IMR-90 (cell line): ENCODE measurements at regions not wholly inside any gene's neighbourhood (a gene's known extent, or its start where the extent isn't known, plus 50 kb on each side); places are given as distances from the start of the nearest gene placed in this dataset.

Experiments
- ATAC-seq: fragments of 200-7000 bp; cut with Tn5 transposase; 2 replicates; pipeline ENCODE4 v1.9.1; 2020; ENCODE audit warnings: low read depth, mild to moderate bottlenecking, moderate library complexity
- BruUV-seq: library from RNA; stranded (reverse); fragments of 400-500 nt; replicated peaks from 2 replicates; lab custom pipeline; 2021; lab: Mats Ljungman, UMichigan
- CTCF ChIA-PET: fragments of 300-600 bp; formaldehyde crosslinking; extraction: SDS; loops from one replicate; lab custom pipeline; 2021; ENCODE audit warnings: antibody characterized with exemption; lab: Yijun Ruan, JAX
- POLR2A ChIA-PET: fragments of 300-600 bp; sonication (Branson Sonifier 250); formaldehyde crosslinking; loops from one replicate; lab custom pipeline; 2022; ENCODE audit warnings: antibody characterized with exemption; ENCODE audit not compliant: unreplicated experiment; lab: Charles Lee
- DNase-seq: peaks from one replicate; pipeline ENCODE4 v3.0.0; 2013
- H2AFZ ChIP-seq: replicated peaks from 2 replicates; pipeline ENCODE3; 2013; ENCODE audit warnings: low read length, mild to moderate bottlenecking; ENCODE audit not compliant: poor library complexity
- H2AK5ac ChIP-seq: 2 replicates; pipeline ENCODE4 v1.6.1; 2013; ENCODE audit warnings: low read depth, low read length, inconsistent platforms
- H2AK9ac ChIP-seq: replicated peaks from 2 replicates; pipeline ENCODE3; 2013; ENCODE audit warnings: mild to moderate bottlenecking, low read depth, low read length, moderate library complexity; ENCODE audit not compliant: poor library complexity
- H2BK120ac ChIP-seq: 2 replicates; pipeline ENCODE4 v1.6.1; 2013; ENCODE audit warnings: low read depth, low read length, inconsistent platforms
- H2BK15ac ChIP-seq: 3 replicates; pipeline ENCODE4 v1.6.1; 2013; ENCODE audit warnings: low read depth, low read length, inconsistent platforms
- H2BK20ac ChIP-seq: 2 replicates; pipeline ENCODE4 v1.6.1; 2013; ENCODE audit warnings: low read depth, mild to moderate bottlenecking, inconsistent platforms, low read length, moderate library complexity
- H2BK5ac ChIP-seq: 2 replicates; pipeline ENCODE4 v1.6.1; 2013; ENCODE audit warnings: mild to moderate bottlenecking, low read depth, low read length, inconsistent platforms; ENCODE audit not compliant: poor library complexity, severe bottlenecking
- H3K14ac ChIP-seq: replicated peaks from 2 replicates; pipeline ENCODE4 v1.6.1; 2013; ENCODE audit warnings: low read depth, low read length, inconsistent platforms
- H3K18ac ChIP-seq: 2 replicates; pipeline ENCODE4 v1.6.1; 2013; ENCODE audit warnings: low read depth, low read length, control low read depth
- H3K23ac ChIP-seq: 2 replicates; pipeline ENCODE4 v1.6.1; 2013; ENCODE audit warnings: low read depth, low read length, inconsistent platforms
- H3K27ac ChIP-seq: 2 replicates; pipeline ENCODE4 v1.5.1; 2013; ENCODE audit warnings: mild to moderate bottlenecking, control low read depth, low read length; ENCODE audit not compliant: insufficient read depth
- H3K27me3 ChIP-seq: 2 replicates; pipeline ENCODE4 v1.6.1; 2013; ENCODE audit warnings: low read length; ENCODE audit not compliant: control insufficient read depth, insufficient read depth
- H3K36me3 ChIP-seq: 2 replicates; pipeline ENCODE4 v1.6.1; 2013; ENCODE audit warnings: low read length, mixed read lengths; ENCODE audit not compliant: control insufficient read depth, insufficient read depth
- H3K4ac ChIP-seq: 2 replicates; pipeline ENCODE4 v1.6.1; 2013; ENCODE audit warnings: low read depth, low read length, inconsistent platforms
- H3K4me1 ChIP-seq: 2 replicates; pipeline ENCODE4 v1.6.1; 2013; ENCODE audit warnings: low read length, mixed read lengths; ENCODE audit not compliant: control insufficient read depth, insufficient read depth
- H3K4me2 ChIP-seq: 2 replicates; pipeline ENCODE4 v1.6.1; 2013; ENCODE audit warnings: low read depth, mild to moderate bottlenecking, control low read depth, low read length, moderate library complexity
- H3K4me3 ChIP-seq: 2 replicates; pipeline ENCODE4 v1.5.1; 2013; ENCODE audit warnings: low read depth, mild to moderate bottlenecking, control low read depth, low read length, moderate library complexity; ENCODE audit not compliant: insufficient read depth
- H3K56ac ChIP-seq: 2 replicates; pipeline ENCODE4 v1.6.1; 2013; ENCODE audit warnings: low read length, inconsistent platforms; ENCODE audit not compliant: insufficient read depth; ENCODE audit errors: extremely low read depth
- H3K79me1 ChIP-seq, 2 experiments: 2 replicates each; pipeline ENCODE4 v1.6.1; 2013; ENCODE audit warnings: low read length in 2 of 2, inconsistent platforms in 1 of 2, low read depth in 1 of 2
- H3K9ac ChIP-seq: 2 replicates; pipeline ENCODE4 v1.6.1; 2013; ENCODE audit warnings: low read depth, low read length, control low read depth
- H3K9me1 ChIP-seq: 2 replicates; pipeline ENCODE4 v1.6.1; 2013; ENCODE audit warnings: low read length, inconsistent platforms; ENCODE audit not compliant: insufficient read depth
- H3K9me3 ChIP-seq: 2 replicates; pipeline ENCODE4 v1.6.1; 2013; ENCODE audit warnings: low read length; ENCODE audit not compliant: control insufficient read depth, insufficient read depth
- H4K20me1 ChIP-seq: 2 replicates; pipeline ENCODE4 v1.6.1; 2013; ENCODE audit warnings: low read length, inconsistent platforms; ENCODE audit not compliant: insufficient read depth
- H4K5ac ChIP-seq: 2 replicates; pipeline ENCODE4 v1.6.1; 2013; ENCODE audit warnings: mild to moderate bottlenecking, low read depth, low read length, control low read depth
- H4K8ac ChIP-seq, 2 experiments: 2 replicates each; pipeline ENCODE4 v1.6.1; 2013; ENCODE audit warnings: low read depth in 2 of 2, low read length in 2 of 2, control low read depth in 1 of 2, inconsistent platforms in 1 of 2
- H4K91ac ChIP-seq: 2 replicates; pipeline ENCODE4 v1.6.1; 2013; ENCODE audit warnings: low read depth, low read length, inconsistent platforms; ENCODE audit not compliant: insufficient read depth
- BHLHE40 ChIP-seq: fragments of 150-350 bp; IDR thresholded peaks from 2 replicates; pipeline ENCODE4 v1.6.1; 2016; ENCODE audit warnings: mild to moderate bottlenecking, low read depth, low read length
- CEBPB ChIP-seq: IDR thresholded peaks from 2 replicates; pipeline ENCODE4 v1.6.1; 2012; ENCODE audit warnings: low read depth, low read length, improper control_type of control experiment
- ELK1 ChIP-seq: fragments of 150-350 bp; IDR thresholded peaks from 2 replicates; pipeline ENCODE4 v1.6.1; 2016; ENCODE audit warnings: low read depth, mild to moderate bottlenecking, low read length, moderate library complexity, borderline replicate concordance
- FOS ChIP-seq: fragments of 150-350 bp; IDR thresholded peaks from 2 replicates; pipeline ENCODE4 v1.6.1; 2016; ENCODE audit warnings: low read depth, low read length
- MAZ ChIP-seq: IDR thresholded peaks from 2 replicates; pipeline ENCODE4 v1.6.1; 2012; ENCODE audit warnings: low read depth, mild to moderate bottlenecking, low read length, improper control_type of control experiment, moderate library complexity, borderline replicate concordance
- NFE2L2 ChIP-seq: fragments of 150-350 bp; IDR thresholded peaks from 2 replicates; pipeline ENCODE4 v1.6.1; 2016; ENCODE audit warnings: low read depth, mild to moderate bottlenecking, low read length
- POLR2A ChIP-seq: IDR thresholded peaks from 2 replicates; pipeline ENCODE4 v1.6.1; 2012; ENCODE audit warnings: mild to moderate bottlenecking, low read depth, low read length
- RAD21 ChIP-seq: IDR thresholded peaks from 2 replicates; pipeline ENCODE4 v1.6.1; 2012; ENCODE audit warnings: low read length, improper control_type of control experiment
- SMC3 ChIP-seq: fragments of 150-350 bp; IDR thresholded peaks from 2 replicates; pipeline ENCODE4 v1.6.1; 2016; ENCODE audit warnings: low read depth, mild to moderate bottlenecking, antibody characterized with exemption, low read length, moderate library complexity
- WGBS, 2 experiments: methylation state at CpG; one replicate each; pipeline versions ENCODE4 v1.1.5 to v1.1.7; 2013; ENCODE audit warnings: missing lambda C conversion rate in 2 of 2; ENCODE audit not compliant: insufficient read length in 1 of 2; ENCODE audit errors: extremely low coverage in 2 of 2; 5-methylcytosine and 5-hydroxymethylcytosine counted together
- dilution Hi-C: fragments of 300-500 bp; cut with HindIII; formaldehyde crosslinking; loops from one replicate; pipeline ENCODE4 v1.14.3; 2018; ENCODE audit warnings: low sequenced_read_pairs; ENCODE audit not compliant: unreplicated experiment
- in situ Hi-C: fragments of 300-500 bp; cut with MboI; formaldehyde crosslinking; loops from 3 replicates; pipeline ENCODE4 v1.14.3; 2019; ENCODE audit warnings: low sequenced_read_pairs, inconsistent platforms, mixed read lengths
- intact Hi-C: fragments of 100-400 bp; cut with micrococcal nuclease; formaldehyde crosslinking; loops from 2 replicates; pipeline ENCODE4 v1.10.0; 2022
- TF ChIP-seq, protein P1 (sequence below): conservative IDR thresholded peaks from 2 replicates; pipeline ENCODE4 v1.5.1; 2012; ENCODE audit warnings: mild to moderate bottlenecking, low read depth, low read length, improper control_type of control experiment

GRCh38 chr5:2258861-2259260, 376.1 kb upstream of the IRX4 start:
- Histone ChIP-seq H3K4me2 (no peak overlapping the region), H3K56ac (no peak overlapping the region), H3K9ac (no peak overlapping the region), H3K4me3 (no peak overlapping the region), H3K4ac (no peak overlapping the region), H4K5ac (no peak overlapping the region), H2AK5ac (no peak overlapping the region), H2BK15ac (no peak overlapping the region), H2AFZ (no peak overlapping the region), H3K36me3 (no peaks in the 10 kb centered on the region), H3K18ac (no peak overlapping the region), H2BK20ac (no peak overlapping the region), H3K14ac (no peak overlapping the region), H3K4me1 (no peaks in the 10 kb centered on the region), H3K79me1 (no peaks in the 10 kb centered on the region), H3K9me3 (peaks cover 54% of the 10 kb centered on the region), H4K20me1 (no peaks in the 10 kb centered on the region), H3K27me3 (no peaks in the 10 kb centered on the region), H2BK120ac (no peak overlapping the region), H4K8ac (no peak overlapping the region), H2AK9ac (no peak overlapping the region), H3K27ac (no peak overlapping the region), H4K91ac (no peak overlapping the region), H2BK5ac (no peak overlapping the region), H3K23ac (no peak overlapping the region), H3K9me1 (no peaks in the 10 kb centered on the region)
- TF ChIP-seq POLR2A (no peak), ELK1 (no peak), CEBPB (no peak), SMC3 (no peak), RAD21 (no peak), NFE2L2 (no peak), BHLHE40 (no peak), MAZ (no peak), FOS (no peak)
- TF ChIP-seq, protein P1, sequence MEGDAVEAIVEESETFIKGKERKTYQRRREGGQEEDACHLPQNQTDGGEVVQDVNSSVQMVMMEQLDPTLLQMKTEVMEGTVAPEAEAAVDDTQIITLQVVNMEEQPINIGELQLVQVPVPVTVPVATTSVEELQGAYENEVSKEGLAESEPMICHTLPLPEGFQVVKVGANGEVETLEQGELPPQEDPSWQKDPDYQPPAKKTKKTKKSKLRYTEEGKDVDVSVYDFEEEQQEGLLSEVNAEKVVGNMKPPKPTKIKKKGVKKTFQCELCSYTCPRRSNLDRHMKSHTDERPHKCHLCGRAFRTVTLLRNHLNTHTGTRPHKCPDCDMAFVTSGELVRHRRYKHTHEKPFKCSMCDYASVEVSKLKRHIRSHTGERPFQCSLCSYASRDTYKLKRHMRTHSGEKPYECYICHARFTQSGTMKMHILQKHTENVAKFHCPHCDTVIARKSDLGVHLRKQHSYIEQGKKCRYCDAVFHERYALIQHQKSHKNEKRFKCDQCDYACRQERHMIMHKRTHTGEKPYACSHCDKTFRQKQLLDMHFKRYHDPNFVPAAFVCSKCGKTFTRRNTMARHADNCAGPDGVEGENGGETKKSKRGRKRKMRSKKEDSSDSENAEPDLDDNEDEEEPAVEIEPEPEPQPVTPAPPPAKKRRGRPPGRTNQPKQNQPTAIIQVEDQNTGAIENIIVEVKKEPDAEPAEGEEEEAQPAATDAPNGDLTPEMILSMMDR, result no peak
- no TSS peak for BruUV-seq
- dilution Hi-C loops, result no loop called here
- in situ Hi-C loops, result no loop called here
- ChIA-PET CTCF (no interaction called here), POLR2A (no interaction called here)
- intact Hi-C loops, result no loop called here
- no peak for ATAC-seq
- 70% methylated on average over 7 of the region's 8 CpGs; no CpG with 5 or more reads in 1 of the 2 experiments for WGBS, 2 experiments
- DNase-seq, result no peak
